HG03025 (cell line): ENCODE measurements at regions not wholly inside any gene's neighbourhood (a gene's known extent, or its start where the extent isn't known, plus 50 kb on each side); places are given as distances from the start of the nearest gene placed in this dataset.

Source experiments
- ATAC-seq: cut with Tn5 transposase; IDR thresholded peaks from one replicate; pipeline ENCODE4 v1.9.1; 2021; ENCODE audit warnings: mild to moderate bottlenecking, moderate library complexity; ENCODE audit not compliant: unreplicated experiment, low FRiP score

- no peak for ATAC-seq
Measured at GRCh38 chr6:208364-208763, 83.9 kb upstream of the DUSP22 start.

- no peak for ATAC-seq
Measured at GRCh38 chr6:208938-209337, 83.3 kb upstream of the DUSP22 start.

GRCh38 chr6:209432-210103 is 82.7 kb upstream of the DUSP22 start:
- no peak for ATAC-seq

- no peak for ATAC-seq
Measured at GRCh38 chr6:210104-210456, 82.2 kb upstream of the DUSP22 start.

- no peak for ATAC-seq
Measured at GRCh38 chr6:210778-211374, 81.4 kb upstream of the DUSP22 start.

GRCh38 chr6:211871-212497 is 80.3 kb upstream of the DUSP22 start:
- no peak for ATAC-seq

GRCh38 chr6:213284-213683 is 79.0 kb upstream of the DUSP22 start:
- no peak for ATAC-seq

- ATAC-seq = no peak
Measured at GRCh38 chr6:214428-214827, 77.9 kb upstream of the DUSP22 start.

GRCh38 chr6:215335-216034 is 76.8 kb upstream of the DUSP22 start:
- ATAC-seq = no peak

GRCh38 chr6:217048-217659 is 75.1 kb upstream of the DUSP22 start:
- ATAC-seq = no peak

- no peak for ATAC-seq
Measured at GRCh38 chr6:218153-219018, 73.9 kb upstream of the DUSP22 start.

GRCh38 chr6:219019-219570 is 73.2 kb upstream of the DUSP22 start:
- ATAC-seq = no peak

GRCh38 chr6:219641-220198 is 72.6 kb upstream of the DUSP22 start:
- ATAC-seq = no peak

GRCh38 chr6:220312-220711 is 72.0 kb upstream of the DUSP22 start:
- no peak for ATAC-seq

- no peak for ATAC-seq
Measured at GRCh38 chr6:220721-221475, 71.4 kb upstream of the DUSP22 start.

- no peak for ATAC-seq
Measured at GRCh38 chr6:221531-222349, 70.5 kb upstream of the DUSP22 start.

- no peak for ATAC-seq
Measured at GRCh38 chr6:222468-222867, 69.8 kb upstream of the DUSP22 start.

- ATAC-seq = no peak
Measured at GRCh38 chr6:223136-223535, 69.2 kb upstream of the DUSP22 start.
